ENCODE measurements at regions not wholly inside any gene's neighbourhood (a gene's known extent, or its start where the extent isn't known, plus 50 kb on each side); places are given as distances from the start of the nearest gene placed in this dataset.
"Not testable (repeated sequence)": the region's sequence is repeated elsewhere in the genome, so short reads cannot be mapped to it uniquely, and the experiment has no call there.

GRCh38 chr6:84853901-84854300 is 89.5 kb upstream of the TBX18 start:
- no peak for TF ChIP-seq CTCF (IDR thresholded peaks at IDR 0.05; ENCODE audit: low read length, missing control alignments)
- DNase-seq (ENCODE audit: low read depth): peak; percentile 34
- no peak overlapping the region for H3K4me3 ChIP-seq (replicated peaks; ENCODE audit: low read depth, low read length)

- TF ChIP-seq CTCF (IDR thresholded peaks at IDR 0.05; ENCODE audit: low read length, missing control alignments): no peak
- DNase-seq (ENCODE audit: low read depth): no peak
- no peak overlapping the region for H3K4me3 ChIP-seq (replicated peaks; ENCODE audit: low read depth, low read length)
Observed at GRCh38 chr6:84848960-84849359, 84.6 kb upstream of the TBX18 start.

- no peak for TF ChIP-seq CTCF (IDR thresholded peaks at IDR 0.05; ENCODE audit: low read length, missing control alignments)
- peak; percentile 56 for DNase-seq (ENCODE audit: low read depth)
- H3K4me3 ChIP-seq (replicated peaks; ENCODE audit: low read depth, low read length): no peak overlapping the region
Observed at GRCh38 chr6:84847390-84848160, 83.2 kb upstream of the TBX18 start.

- no peak overlapping the region for H3K4me3 ChIP-seq (replicated peaks; ENCODE audit: low read depth, low read length)
- peak; percentile 77 for DNase-seq (ENCODE audit: low read depth)
- no peak for TF ChIP-seq CTCF (IDR thresholded peaks at IDR 0.05; ENCODE audit: low read length, missing control alignments)
Observed at GRCh38 chr6:84842525-84843166, 78.2 kb upstream of the TBX18 start.

GRCh38 chr6:84837068-84837866 is 72.9 kb upstream of the TBX18 start:
- not testable (repeated sequence) for H3K4me3 ChIP-seq (replicated peaks; ENCODE audit: low read depth, low read length); DNase-seq (ENCODE audit: low read depth)

GRCh38 chr6:84836366-84836765 is 72.0 kb upstream of the TBX18 start:
- DNase-seq (ENCODE audit: low read depth): no peak
- no peak for TF ChIP-seq CTCF (IDR thresholded peaks at IDR 0.05; ENCODE audit: low read length, missing control alignments)
- H3K4me3 ChIP-seq (replicated peaks; ENCODE audit: low read depth, low read length): no peak overlapping the region

- no peak for TF ChIP-seq CTCF (IDR thresholded peaks at IDR 0.05; ENCODE audit: low read length, missing control alignments)
- no peak overlapping the region for H3K4me3 ChIP-seq (replicated peaks; ENCODE audit: low read depth, low read length)
- no peak for DNase-seq (ENCODE audit: low read depth)
Observed at GRCh38 chr6:84835340-84835739, 70.9 kb upstream of the TBX18 start.

- H3K4me3 ChIP-seq (replicated peaks; ENCODE audit: low read depth, low read length); DNase-seq (ENCODE audit: low read depth): not testable (repeated sequence)
Observed at GRCh38 chr6:84831924-84832323, 67.5 kb upstream of the TBX18 start.

Measured in fibroblast of pulmonary artery (primary cell).